ENCODE measurements at regions not wholly inside any gene's neighbourhood (a gene's known extent, or its start where the extent isn't known, plus 50 kb on each side); places are given as distances from the start of the nearest gene placed in this dataset.

DNA sequence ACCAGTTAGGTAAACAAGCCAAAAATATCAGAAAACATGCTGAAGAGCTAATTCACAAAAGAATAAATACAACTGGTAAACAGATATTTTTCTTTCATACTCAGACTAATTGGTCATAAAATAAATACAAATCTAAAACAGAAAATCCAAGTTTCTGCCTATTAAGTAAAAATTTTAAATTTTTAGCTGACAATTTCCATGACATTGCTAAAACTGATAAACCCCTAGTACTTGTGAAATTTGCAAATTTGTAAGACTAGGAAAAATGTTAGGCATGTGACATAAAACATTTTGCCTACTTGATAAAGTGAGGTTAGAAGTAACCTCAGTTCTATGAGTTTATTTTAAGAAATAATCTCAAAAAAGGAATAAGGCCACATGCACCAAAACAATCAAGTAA is 356.1 kb downstream of the LRATD1 start:
- ChIA-PET CTCF (interaction anchor here (0.6 kb wide), 2 partner anchors 40 to 85 kb away, joined by 3 read pairs; no protein-coding TSS in a partner anchor), POLR2A (no interaction called here)
- Histone ChIP-seq H3K36me3 (ENCODE audit: control insufficient read depth in 2 of 2, insufficient read depth in 1 of 2, low read length in 2 of 2) (no peaks in the 10 kb centered on the region), H3K4me1 (ENCODE audit: control insufficient read depth, insufficient read depth, low read length) (no peaks in the 10 kb centered on the region), H3K9me3 (ENCODE audit: control insufficient read depth, insufficient read depth, low read depth, low read length) (no peaks in the 10 kb centered on the region), H3K4me3 (ENCODE audit: low read depth, low read length) (no peak overlapping the region), H3K27ac (ENCODE audit: extremely low read depth, low read depth, low read length) (no peak overlapping the region)
- TF ChIP-seq SETDB1 (IDR thresholded peaks at IDR 0.05; ENCODE audit: insufficient read length, low read length) (no peak), TRIM28 (IDR thresholded peaks at IDR 0.05; ENCODE audit: borderline replicate concordance, low read length) (no peak), SP7 (tag by site-specific recombination; IDR thresholded peaks at IDR 0.05) (no peak), ZNF610 (tag by site-specific recombination; IDR thresholded peaks at IDR 0.05; ENCODE audit: borderline replicate concordance) (no peak), PRDM1 (tag by site-specific recombination; IDR thresholded peaks at IDR 0.05) (no peak), ZNF571 (tag by site-specific recombination; IDR thresholded peaks at IDR 0.05) (no peak), GLIS2 (tag by site-specific recombination; IDR thresholded peaks at IDR 0.05) (no peak), ZNF214 (tag by site-specific recombination; IDR thresholded peaks at IDR 0.05; ENCODE audit: borderline replicate concordance) (no peak), ZNF521 (tag by site-specific recombination; IDR thresholded peaks at IDR 0.05) (no peak), RBAK (tag by site-specific recombination; IDR thresholded peaks at IDR 0.05) (no peak), ZSCAN30 (tag by site-specific recombination; IDR thresholded peaks at IDR 0.05) (no peak), ZNF140 (tag by site-specific recombination; IDR thresholded peaks at IDR 0.05) (no peak), ZNF16 (tag by site-specific recombination; IDR thresholded peaks at IDR 0.05; ENCODE audit: low read depth) (no peak), ZBTB48 (tag by site-specific recombination; IDR thresholded peaks at IDR 0.05) (no peak), ZNF76 (tag by site-specific recombination; IDR thresholded peaks at IDR 0.05; ENCODE audit: borderline replicate concordance, low read depth) (no peak), ZNF701 (tag by site-specific recombination; IDR thresholded peaks at IDR 0.05) (no peak)

DNA sequence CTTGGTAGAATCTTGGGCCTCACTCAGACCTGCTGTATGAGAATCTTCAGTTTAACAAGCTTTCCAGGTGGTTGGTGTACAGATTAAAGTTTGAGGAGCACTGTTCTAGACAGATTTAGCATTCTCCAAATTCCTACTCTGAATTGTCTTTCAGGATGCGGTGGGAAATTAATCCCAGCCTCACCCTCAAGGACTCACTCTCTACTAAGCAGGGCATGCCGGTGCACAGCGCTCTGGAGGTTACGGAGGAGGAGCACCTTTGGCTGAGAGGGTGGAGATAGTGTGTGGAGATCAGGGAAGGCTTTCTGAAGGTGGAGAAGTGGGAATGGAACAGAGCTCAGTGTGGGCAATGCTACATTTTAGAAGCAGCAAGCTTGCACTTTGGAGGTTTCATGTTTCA is 359.2 kb downstream of the LRATD1 start:
- Histone ChIP-seq H3K36me3 (ENCODE audit: control insufficient read depth in 2 of 2, insufficient read depth in 1 of 2, low read length in 2 of 2) (no peaks in the 10 kb centered on the region), H3K4me3 (ENCODE audit: low read depth, low read length) (no peak overlapping the region), H3K4me1 (ENCODE audit: control insufficient read depth, insufficient read depth, low read length) (no peaks in the 10 kb centered on the region), H3K9me3 (ENCODE audit: control insufficient read depth, insufficient read depth, low read depth, low read length) (no peaks in the 10 kb centered on the region), H3K27ac (ENCODE audit: extremely low read depth, low read depth, low read length) (no peak overlapping the region)
- CTCF ChIA-PET = no interaction called here
- POLR2A ChIA-PET = no interaction called here
- TF ChIP-seq KLF7 (tag by site-specific recombination; IDR thresholded peaks at IDR 0.05; ENCODE audit: borderline replicate concordance) (no peak), GFI1B (tag by site-specific recombination; IDR thresholded peaks at IDR 0.05) (no peak), FEZF1 (tag by site-specific recombination; IDR thresholded peaks at IDR 0.05) (no peak), KLF17 (tag by site-specific recombination; IDR thresholded peaks at IDR 0.05) (no peak), GLIS2 (tag by site-specific recombination; IDR thresholded peaks at IDR 0.05) (no peak), ZNF777 (tag by site-specific recombination; IDR thresholded peaks at IDR 0.05; ENCODE audit: borderline replicate concordance) (no peak), IKZF3 (tag by site-specific recombination; IDR thresholded peaks at IDR 0.05) (no peak), ZNF473 (tag by site-specific recombination; IDR thresholded peaks at IDR 0.05) (no peak), ZNF654 (tag by site-specific recombination; IDR thresholded peaks at IDR 0.05; ENCODE audit: low read depth) (no peak), ZNF114 (tag by site-specific recombination; IDR thresholded peaks at IDR 0.05) (no peak), PRDM2 (tag by site-specific recombination; IDR thresholded peaks at IDR 0.05; ENCODE audit: borderline replicate concordance) (no peak), ZNF747 (tag by site-specific recombination; IDR thresholded peaks at IDR 0.05) (no peak)
- TF ChIP-seq, protein P1, sequence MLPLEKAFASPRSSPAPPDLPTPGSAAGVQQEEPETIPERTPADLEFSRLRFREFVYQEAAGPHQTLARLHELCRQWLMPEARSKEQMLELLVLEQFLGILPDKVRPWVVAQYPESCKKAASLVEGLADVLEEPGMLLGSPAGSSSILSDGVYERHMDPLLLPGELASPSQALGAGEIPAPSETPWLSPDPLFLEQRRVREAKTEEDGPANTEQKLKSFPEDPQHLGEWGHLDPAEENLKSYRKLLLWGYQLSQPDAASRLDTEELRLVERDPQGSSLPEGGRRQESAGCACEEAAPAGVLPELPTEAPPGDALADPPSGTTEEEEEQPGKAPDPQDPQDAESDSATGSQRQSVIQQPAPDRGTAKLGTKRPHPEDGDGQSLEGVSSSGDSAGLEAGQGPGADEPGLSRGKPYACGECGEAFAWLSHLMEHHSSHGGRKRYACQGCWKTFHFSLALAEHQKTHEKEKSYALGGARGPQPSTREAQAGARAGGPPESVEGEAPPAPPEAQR (tag by site-specific recombination; IDR thresholded peaks at IDR 0.05) = no peak

Data from HEK293 (cell line).